Epithelial cell of proximal tubule (primary cell): ENCODE measurements at regions not wholly inside any gene's neighbourhood (a gene's known extent, or its start where the extent isn't known, plus 50 kb on each side); places are given as distances from the start of the nearest gene placed in this dataset.

Source experiments
- DNase-seq: peaks from one replicate; pipeline ENCODE4 v3.0.0-alpha.2; 2011; ENCODE audit warnings: low read depth
- H3K4me3 ChIP-seq: 2 replicates; pipeline ENCODE4 v1.5.1; 2011; ENCODE audit warnings: low read depth, mild to moderate bottlenecking, low read length
- CTCF ChIP-seq: conservative IDR thresholded peaks from 2 replicates; pipeline ENCODE4 v1.5.1; 2012; ENCODE audit warnings: low read depth, mild to moderate bottlenecking, low read length

- no peak for DNase-seq
- TF ChIP-seq CTCF: no peak
- no peak overlapping the region for H3K4me3 ChIP-seq
Measured at GRCh38 chr20:6173481-6173880, 50.7 kb upstream of the FERMT1 start.
